NCI-H187 treated with DMSO at 0.1 percent for 48 hours (cell line): ENCODE measurements at regions not wholly inside any gene's neighbourhood (a gene's known extent, or its start where the extent isn't known, plus 50 kb on each side); places are given as distances from the start of the nearest gene placed in this dataset.
"Not testable (repeated sequence)": the region's sequence is repeated elsewhere in the genome, so short reads cannot be mapped to it uniquely, and the experiment has no call there.

Source experiments
- DNase-seq: peaks from one replicate; lab custom pipeline; 2025; lab: John Stamatoyannopoulos, UW

GRCh38 chr5:67934976-67935375 is 280.6 kb upstream of the PIK3R1 start:
- no peak for DNase-seq

DNA sequence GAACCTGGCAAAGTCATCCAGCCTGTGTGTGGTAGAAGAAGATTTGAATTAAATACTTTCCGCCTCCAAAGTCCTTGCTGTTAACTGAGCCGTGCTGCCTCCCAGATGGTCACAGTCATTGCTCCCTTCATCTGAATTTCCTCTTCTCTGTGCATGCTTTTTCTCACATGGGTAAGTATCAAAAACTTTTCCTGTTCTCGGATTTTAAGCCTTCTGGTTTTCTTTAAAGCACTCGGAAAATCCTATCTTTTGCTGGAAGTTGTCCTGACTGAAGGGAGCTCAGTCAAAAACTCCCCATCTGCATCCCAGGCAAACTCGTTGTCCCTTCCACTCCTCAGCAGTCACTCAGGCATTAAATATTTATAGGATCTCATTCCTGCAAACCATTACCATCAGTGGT is 290.0 kb upstream of the PIK3R1 start:
- DNase-seq: no peak

DNA sequence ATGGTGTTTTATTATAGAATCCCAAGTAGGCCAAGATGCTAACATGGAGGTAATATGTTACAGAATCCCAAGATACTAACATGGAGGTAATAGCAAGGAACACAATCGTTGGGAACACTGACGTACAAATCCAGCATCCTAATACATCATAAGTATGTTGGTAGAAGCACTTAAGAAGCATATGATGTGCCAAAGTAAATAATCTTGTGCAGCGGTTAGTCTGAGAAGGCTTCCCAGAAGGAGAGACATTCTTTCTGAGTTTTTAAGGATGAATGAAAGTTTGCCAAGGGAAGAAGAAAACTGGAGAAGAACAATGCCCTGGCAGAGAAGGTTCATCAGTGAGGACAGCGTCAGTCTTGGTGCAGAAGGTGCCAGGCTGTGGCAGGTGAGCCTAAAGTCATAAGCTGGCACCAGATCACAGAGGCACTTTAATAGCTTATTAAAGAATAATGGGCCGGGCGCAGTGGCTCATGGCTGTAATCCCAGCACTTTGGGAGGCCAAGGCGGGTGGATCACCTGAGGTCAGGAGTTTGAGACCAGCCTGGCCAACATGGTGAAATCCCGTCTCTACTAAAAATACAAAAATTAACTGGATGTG is 294.5 kb upstream of the PIK3R1 start:
- no peak for DNase-seq

DNA sequence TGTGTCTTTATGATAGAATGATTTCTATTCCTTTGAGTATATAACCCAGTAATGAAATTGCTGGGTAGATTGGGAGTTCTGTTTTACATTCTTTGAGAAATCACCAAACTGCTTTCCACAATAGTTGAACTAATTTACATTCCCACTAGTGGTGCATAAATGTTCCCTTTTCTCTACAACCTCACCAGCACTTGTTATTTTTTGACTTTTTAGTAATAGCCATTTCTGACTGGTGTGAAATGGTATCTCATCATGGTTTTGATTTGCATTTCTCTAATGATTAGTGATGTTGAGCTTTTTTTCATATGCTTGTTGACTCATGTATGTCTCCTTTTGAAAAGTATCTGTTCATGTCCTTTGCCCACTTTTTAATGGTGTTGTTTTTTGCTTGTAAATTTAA is 296.0 kb upstream of the PIK3R1 start:
- not testable (repeated sequence) for DNase-seq

DNA sequence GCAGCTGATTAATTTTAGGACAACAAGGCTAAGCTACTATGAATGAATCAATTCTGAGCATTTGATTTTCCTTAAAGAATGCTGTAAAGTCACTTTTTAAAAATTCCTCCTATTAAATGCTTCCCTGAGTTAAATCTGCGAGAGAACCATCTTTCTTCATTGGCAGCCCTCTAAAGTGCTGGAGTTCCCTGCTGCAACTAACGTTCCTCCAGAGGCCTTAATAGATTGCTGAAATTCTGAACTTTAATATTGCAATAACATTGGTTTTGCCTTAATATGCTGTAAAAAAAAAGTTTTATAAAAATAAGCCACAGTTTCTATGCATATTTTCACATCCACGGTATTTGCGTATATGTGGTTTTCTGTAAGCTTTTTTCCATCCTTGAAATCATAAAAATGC is 298.0 kb upstream of the PIK3R1 start:
- no peak for DNase-seq

GRCh38 chr5:67910546-67910945 is 305.0 kb upstream of the PIK3R1 start:
- no peak for DNase-seq

DNA sequence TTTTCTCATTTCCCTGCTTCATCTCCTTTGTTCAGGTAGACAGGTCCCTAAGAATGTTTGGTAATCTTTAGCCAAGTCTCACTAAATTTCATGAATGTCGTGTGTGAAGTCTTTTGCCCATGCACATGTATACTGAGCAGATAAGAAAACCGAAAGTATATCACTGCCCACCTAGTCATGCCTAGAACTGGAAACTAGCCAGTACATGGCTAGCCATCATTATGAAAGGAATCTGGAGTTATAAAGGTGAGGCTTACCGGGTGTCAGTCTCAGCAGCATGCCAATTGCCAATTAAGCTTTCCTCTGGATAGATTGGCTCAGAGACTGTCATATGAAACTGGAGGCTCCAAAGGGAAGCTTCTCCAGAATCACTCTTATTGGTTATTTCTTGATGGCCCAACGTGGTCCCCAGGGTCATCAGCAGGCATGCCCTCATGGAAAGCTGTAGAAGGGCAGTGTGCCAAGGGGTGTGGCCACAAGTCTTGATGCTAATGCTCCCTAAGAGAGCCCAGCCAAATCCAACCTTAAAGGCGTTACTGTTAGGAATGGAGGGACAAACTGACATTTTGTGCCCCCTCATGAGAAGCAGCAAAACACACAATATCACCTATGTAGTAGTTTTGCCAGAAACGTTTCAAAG is 307.3 kb upstream of the PIK3R1 start:
- no peak for DNase-seq

DNA sequence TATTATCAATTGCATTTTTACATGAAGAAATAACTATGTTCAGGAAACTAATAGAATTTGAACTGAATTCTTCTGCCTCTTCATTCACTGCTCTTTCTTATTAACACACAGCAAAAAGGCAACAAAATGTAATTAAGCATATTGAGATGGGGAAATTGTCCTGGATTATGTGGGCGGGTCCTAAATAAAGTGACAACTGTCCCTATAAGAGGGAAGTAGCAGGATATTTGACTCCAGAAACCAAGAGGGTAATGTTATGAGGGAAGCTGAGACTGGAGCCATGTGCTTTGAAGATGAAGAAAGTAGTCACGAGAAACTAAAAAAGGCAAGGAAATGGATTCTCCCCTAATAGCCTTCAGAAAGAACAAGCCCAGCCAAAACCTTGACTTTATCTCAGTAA is 311.2 kb upstream of the PIK3R1 start:
- DNase-seq: no peak

GRCh38 chr5:67903656-67904055 is 311.9 kb upstream of the PIK3R1 start:
- DNase-seq: no peak

GRCh38 chr5:67903121-67903520 is 312.4 kb upstream of the PIK3R1 start:
- DNase-seq: no peak

GRCh38 chr5:67902497-67902830 is 313.1 kb upstream of the PIK3R1 start:
- DNase-seq: no peak

DNA sequence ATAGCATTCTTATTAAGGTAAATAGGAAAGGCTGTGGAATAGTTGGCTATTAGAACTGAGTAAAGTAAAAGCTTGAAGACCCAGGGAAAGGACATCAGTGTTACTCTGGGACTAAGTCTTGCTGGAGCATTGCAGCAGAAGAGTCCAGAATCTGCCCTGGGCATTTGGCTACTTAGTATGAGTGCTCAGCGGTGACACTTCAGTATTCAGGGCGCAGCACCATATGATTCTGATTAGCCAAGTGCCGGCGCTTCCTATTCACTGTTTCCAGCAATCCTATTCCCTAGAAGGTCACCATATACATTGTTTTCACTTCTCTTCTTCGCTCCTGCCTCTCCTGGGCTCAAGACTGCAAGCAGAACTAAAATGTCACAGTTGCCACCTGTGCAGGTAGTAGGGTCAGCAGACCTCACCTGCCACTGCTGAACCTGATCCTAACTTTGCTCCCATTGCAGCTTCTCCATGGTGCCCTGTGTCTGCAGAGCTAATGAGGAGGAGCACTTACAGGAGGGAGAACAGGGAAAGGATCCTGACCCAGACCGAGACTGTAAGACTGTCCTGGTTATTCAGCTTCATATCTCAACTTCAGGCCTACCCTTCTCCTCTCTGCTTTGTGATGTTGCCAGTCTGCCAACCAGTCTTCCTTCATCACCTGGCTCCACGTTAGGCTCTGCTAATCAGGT is 313.6 kb upstream of the PIK3R1 start:
- no peak for DNase-seq

DNA sequence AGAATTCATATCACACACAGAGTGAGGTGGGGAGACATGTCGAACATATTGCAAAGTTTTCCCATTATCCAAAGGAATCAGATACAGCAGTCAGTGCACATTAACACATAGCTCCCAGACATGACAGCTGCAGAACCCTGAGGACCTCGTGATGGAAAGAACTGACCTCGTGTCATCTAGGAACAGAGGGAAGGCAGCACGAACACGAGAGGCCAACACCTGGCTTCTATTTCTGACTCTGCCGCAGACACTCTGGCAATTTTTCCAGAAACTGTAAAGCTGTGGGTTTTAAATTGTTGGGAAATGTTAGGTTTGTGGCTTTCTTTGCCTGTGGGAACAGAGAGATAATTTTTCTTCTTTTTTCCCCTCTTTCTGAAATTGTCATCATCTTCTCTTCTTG is 315.0 kb upstream of the PIK3R1 start:
- DNase-seq: no peak

DNA sequence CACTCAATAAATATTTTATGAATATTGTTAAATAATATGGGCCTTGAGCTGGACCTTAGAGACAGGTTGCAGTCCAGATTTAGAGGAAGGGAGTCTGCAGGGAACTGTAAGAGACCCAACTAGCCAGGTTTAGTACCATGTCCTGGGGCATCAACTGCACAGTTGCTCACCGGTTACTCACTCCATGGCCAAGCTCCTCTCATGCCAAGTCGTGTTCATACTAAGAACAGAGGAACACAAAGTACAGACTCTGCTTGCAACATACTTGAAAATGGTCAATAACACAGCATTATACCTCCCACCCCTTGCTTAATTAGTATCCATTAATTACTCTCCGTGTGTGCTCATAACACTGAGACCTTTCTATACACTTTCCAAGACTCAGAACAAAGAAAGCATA is 317.6 kb upstream of the PIK3R1 start:
- no peak for DNase-seq

- no peak for DNase-seq
These were observed 318.1 kb upstream of the PIK3R1 start for GRCh38 chr5:67897431-67897830.

- no peak for DNase-seq
These were observed 318.6 kb upstream of the PIK3R1 start for GRCh38 chr5:67896930-67897313.

DNA sequence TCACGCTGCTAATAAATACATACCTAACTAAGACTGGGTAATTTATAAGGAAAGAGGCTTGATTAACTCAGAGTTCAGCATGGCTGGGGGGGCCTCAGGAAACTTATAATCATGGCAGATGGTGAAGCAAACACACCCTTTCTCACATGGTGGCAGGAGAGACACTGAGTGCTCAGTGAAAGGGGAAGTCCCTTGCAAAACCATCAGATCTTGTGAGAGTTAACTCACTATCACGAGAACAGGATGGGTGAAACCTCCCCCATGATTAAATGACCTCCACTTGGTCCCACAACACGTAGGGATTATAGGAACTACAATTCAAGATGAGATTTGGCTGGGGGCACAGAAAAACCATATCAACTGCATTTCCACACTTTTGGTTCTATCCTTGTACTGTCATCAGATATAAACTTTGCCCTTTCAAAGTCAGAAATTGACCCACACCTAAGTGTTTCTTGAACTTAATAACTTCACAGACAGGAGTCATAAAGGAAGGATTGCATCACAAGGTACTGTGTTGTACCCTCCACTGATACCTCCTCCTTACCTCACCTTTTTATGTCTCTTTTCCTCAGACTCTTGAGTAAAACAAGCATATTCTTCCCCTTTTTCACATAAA is 319.1 kb upstream of the PIK3R1 start:
- no peak for DNase-seq

- DNase-seq: not testable (repeated sequence)
These were observed 325.7 kb upstream of the PIK3R1 start for GRCh38 chr5:67889870-67890269.

- DNase-seq: no peak
These were observed 327.8 kb upstream of the PIK3R1 start for GRCh38 chr5:67887748-67888161.

- DNase-seq: no peak
These were observed 328.8 kb upstream of the PIK3R1 start for GRCh38 chr5:67886761-67887160.

DNA sequence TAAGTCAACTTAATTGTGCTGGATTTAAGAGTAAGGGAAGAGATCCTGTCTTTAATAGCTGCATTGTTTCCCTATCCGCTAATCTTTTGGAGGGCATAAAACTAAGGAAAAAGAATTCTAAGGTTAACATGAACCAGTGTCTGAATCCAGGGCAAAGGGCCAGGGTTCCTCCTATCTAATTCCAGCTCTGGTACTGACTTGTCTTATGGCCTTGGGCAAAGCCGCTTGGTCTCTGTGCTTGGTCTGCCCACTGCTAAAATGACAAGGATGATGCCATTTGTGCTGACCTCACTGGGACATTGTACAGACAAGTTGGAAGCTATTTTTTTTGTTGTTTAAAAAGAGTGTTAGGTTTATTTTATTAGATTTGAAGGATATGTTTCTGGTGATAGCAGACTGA is 334.7 kb upstream of the PIK3R1 start:
- no peak for DNase-seq

GRCh38 chr5:67880511-67880805 is 335.1 kb upstream of the PIK3R1 start:
- no peak for DNase-seq
